Pancreas (tissue), 10 donors: ENCODE measurements at regions not wholly inside any gene's neighbourhood (a gene's known extent, or its start where the extent isn't known, plus 50 kb on each side); places are given as distances from the start of the nearest gene placed in this dataset.

ENCODE experiments used
- ATAC-seq, 4 donors: fragments of 200-7000 bp; cut with Tn5 transposase; one replicate each; pipeline versions ENCODE4 v1.8.0 to v1.9.1; 2020; ENCODE audit warnings: mild to moderate bottlenecking in 4 of 4, moderate library complexity in 4 of 4
- DNase-seq, 6 donors: peaks; one replicate each; pipeline ENCODE4 v3.0.0-alpha.2; 2020
- FAIRE-seq: peaks from 2 replicates; lab custom pipeline; 2012; peaks lifted over from hg19 to GRCh38; lab: Jason Lieb, UNC
- H3K27ac ChIP-seq, 4 donors: fragments of 200-600 bp; sonication (generic); 1 replicate in 3 of 4; 2 replicates in 1 of 4; pipeline versions ENCODE4 v1.5.0 to v1.8.0; 2020
- H3K27me3 ChIP-seq, 4 donors: fragments of 200-600 bp; one replicate each; pipeline ENCODE4 v1.8.0; 2021
- H3K36me3 ChIP-seq, 3 donors: fragments of 200-600 bp; sonication (generic) in 1 of 3; one replicate each; pipeline versions ENCODE4 v1.5.0 to v1.8.0; 2020 to 2021
- H3K4me1 ChIP-seq, 3 donors: fragments of 200-600 bp; one replicate each; pipeline ENCODE4 v1.8.0; 2021
- H3K4me3 ChIP-seq, 4 donors: fragments of 200-600 bp; sonication (generic) in 2 of 4; one replicate each; pipeline versions ENCODE4 v1.5.0 to v1.8.0; 2020 to 2021
- H3K9me3 ChIP-seq, 4 donors: fragments of 200-600 bp; one replicate each; pipeline ENCODE4 v1.8.0; 2021
- WGBS, 2 donors: extraction: QIAGEN DNeasy Blood & Tissue Kit; methylation state at CpG; one replicate each; pipeline ENCODE4 v1.1.7; 2013; 5-methylcytosine and 5-hydroxymethylcytosine counted together
- intact Hi-C, 3 donors: fragments of 100-400 bp; cut with DNase I; formaldehyde crosslinking; loops; one replicate each; pipeline versions ENCODE4 v1.11.1 to v1.14.2; 2022
- TF ChIP-seq, protein P1 (sequence below), 4 donors: fragments of 200-600 bp; sonication (generic) in 3 of 4; IDR thresholded peaks; one replicate each; pipeline versions ENCODE4 v1.5.0 to v1.8.0; 2021; ENCODE audit warnings: antibody characterized with exemption in 4 of 4
- donor health status: healthy with polysubstance abuse.
- donor health status: DM: no; HTN: no; CAD: no; lungs with moderate emphysema.
- donor health status: DM: no; HTN: no; CAD: no.
- donor health status: control.
- donor health status: control.
- donor health status: Bipolar disorder and iron deficiency.
- donor health status: DM: yes; HTN: yes; CAD: no.
- donor health status: DM: no; HTN: no; CAD: no.
- donor health status: DM: no; HTN: no; CAD: no.
- donor health status: DM: yes; HTN: yes; CAD: no.

- DNase-seq, result no peak
- H3K27me3 ChIP-seq, result no peaks in the 10 kb centered on the region
- TF ChIP-seq, protein P1, sequence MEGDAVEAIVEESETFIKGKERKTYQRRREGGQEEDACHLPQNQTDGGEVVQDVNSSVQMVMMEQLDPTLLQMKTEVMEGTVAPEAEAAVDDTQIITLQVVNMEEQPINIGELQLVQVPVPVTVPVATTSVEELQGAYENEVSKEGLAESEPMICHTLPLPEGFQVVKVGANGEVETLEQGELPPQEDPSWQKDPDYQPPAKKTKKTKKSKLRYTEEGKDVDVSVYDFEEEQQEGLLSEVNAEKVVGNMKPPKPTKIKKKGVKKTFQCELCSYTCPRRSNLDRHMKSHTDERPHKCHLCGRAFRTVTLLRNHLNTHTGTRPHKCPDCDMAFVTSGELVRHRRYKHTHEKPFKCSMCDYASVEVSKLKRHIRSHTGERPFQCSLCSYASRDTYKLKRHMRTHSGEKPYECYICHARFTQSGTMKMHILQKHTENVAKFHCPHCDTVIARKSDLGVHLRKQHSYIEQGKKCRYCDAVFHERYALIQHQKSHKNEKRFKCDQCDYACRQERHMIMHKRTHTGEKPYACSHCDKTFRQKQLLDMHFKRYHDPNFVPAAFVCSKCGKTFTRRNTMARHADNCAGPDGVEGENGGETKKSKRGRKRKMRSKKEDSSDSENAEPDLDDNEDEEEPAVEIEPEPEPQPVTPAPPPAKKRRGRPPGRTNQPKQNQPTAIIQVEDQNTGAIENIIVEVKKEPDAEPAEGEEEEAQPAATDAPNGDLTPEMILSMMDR (IDR thresholded peaks at IDR 0.05), result no peak
- intact Hi-C loops, result no loop called here
- no peaks in the 10 kb centered on the region for H3K4me1 ChIP-seq
- no peak for ATAC-seq
- no peaks in the 10 kb centered on the region for H3K9me3 ChIP-seq
- no peaks in the 10 kb centered on the region for H3K36me3 ChIP-seq
- no peak for FAIRE-seq
- no peak overlapping the region for H3K27ac ChIP-seq
- WGBS, 2 donors, result 47 to 58% methylated on average over 4 of the region's 4 CpGs
- no peak overlapping the region for H3K4me3 ChIP-seq
Observed at GRCh38 chr5:116637149-116637740, 62.6 kb upstream of the SEMA6A start.

GRCh38 chr5:116632890-116633289, 58.3 kb upstream of the SEMA6A start:
- Histone ChIP-seq H3K4me3 (no peak overlapping the region), H3K36me3 (no peaks in the 10 kb centered on the region), H3K27me3 (no peaks in the 10 kb centered on the region), H3K27ac (no peak overlapping the region), H3K4me1 (no peaks in the 10 kb centered on the region), H3K9me3 (no peaks in the 10 kb centered on the region)
- ATAC-seq (no peak), FAIRE-seq (no peak), DNase-seq (no peak)
- 77 to 88% methylated on average over 4 of the region's 4 CpGs for WGBS, 2 donors
- TF ChIP-seq, protein P1 (IDR thresholded peaks at IDR 0.05), result no peak
- intact Hi-C loops, result no loop called here

DNA sequence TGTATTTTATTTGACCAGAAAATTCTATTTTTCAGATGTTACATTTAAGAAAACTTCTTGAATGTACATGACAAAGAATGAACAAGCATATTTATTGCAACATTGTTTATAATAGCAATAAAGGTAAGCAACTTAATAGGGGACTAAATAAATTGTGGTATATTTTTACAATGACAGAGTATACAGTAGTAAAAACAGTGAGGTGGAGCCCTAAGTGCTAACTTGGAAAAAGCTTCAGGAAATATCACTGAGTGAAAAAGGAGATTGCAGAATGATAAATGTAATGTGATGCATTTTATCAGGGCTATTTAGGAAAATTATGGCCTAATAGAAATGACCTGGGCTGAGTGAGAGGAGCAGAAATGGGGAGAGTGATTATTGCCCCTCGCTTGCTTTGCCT, 56.5 kb upstream of the SEMA6A start:
- ATAC-seq (no peak), FAIRE-seq (no peak), DNase-seq (no peak)
- WGBS, 2 donors, result 87 to 100% methylated on average over 1 of the region's 1 CpG
- no peaks in the 10 kb centered on the region for H3K36me3 ChIP-seq
- TF ChIP-seq, protein P1 (IDR thresholded peaks at IDR 0.05), result no peak
- H3K4me1 ChIP-seq, result no peaks in the 10 kb centered on the region
- intact Hi-C loops, result no loop called here
- no peaks in the 10 kb centered on the region for H3K9me3 ChIP-seq
- no peak overlapping the region for H3K27ac ChIP-seq
- no peaks in the 10 kb centered on the region for H3K27me3 ChIP-seq
- H3K4me3 ChIP-seq, result no peak overlapping the region

DNA sequence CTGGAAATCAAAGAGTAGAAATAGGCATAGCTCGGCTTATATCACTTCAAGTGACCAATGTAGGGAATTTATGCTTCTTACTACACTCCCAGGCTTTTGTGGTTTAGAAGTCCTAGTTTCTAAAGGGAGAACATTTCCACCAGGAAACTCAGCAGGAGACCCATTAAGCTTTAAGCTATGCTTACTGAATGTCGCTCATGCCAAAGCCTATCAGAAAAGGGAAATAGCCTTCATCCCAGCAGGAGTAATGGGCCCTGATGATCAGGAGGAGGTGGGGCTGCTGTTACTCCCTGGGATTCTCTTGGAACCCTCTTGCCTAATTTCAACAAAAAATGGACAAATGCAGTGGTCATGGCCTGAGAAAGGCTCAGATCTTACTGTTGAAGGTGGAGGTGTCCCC, 54.5 kb upstream of the SEMA6A start:
- ATAC-seq, result peak in 1 of 4 donors; percentile 39

More for the DNA sequence above, 54.5 kb upstream of the SEMA6A start:
- no peak overlapping the region for H3K4me3 ChIP-seq
- FAIRE-seq (no peak), DNase-seq (no peak)
- WGBS, 2 donors, result 75 to 80% methylated on average over 2 of the region's 2 CpGs
- no peaks in the 10 kb centered on the region for H3K4me1 ChIP-seq
- intact Hi-C loops, result no loop called here
- no peak overlapping the region for H3K27ac ChIP-seq
- no peaks in the 10 kb centered on the region for H3K27me3 ChIP-seq
- no peaks in the 10 kb centered on the region for H3K9me3 ChIP-seq
- no peaks in the 10 kb centered on the region for H3K36me3 ChIP-seq
- TF ChIP-seq, protein P1 (IDR thresholded peaks at IDR 0.05), result no peak
